H9 (cell line): ENCODE measurements at regions not wholly inside any gene's neighbourhood (a gene's known extent, or its start where the extent isn't known, plus 50 kb on each side); places are given as distances from the start of the nearest gene placed in this dataset.
"Not testable (repeated sequence)": the region's sequence is repeated elsewhere in the genome, so short reads cannot be mapped to it uniquely, and the experiment has no call there.

Source experiments
- DNase-seq: peaks from one replicate; pipeline ENCODE4 v3.0.0-alpha.2; 2017
- H2AFZ ChIP-seq: one replicate; pipeline ENCODE4 v1.6.1; 2013; ENCODE audit warnings: mild to moderate bottlenecking, low read length, control low read depth, moderate library complexity
- H2AK5ac ChIP-seq: 2 replicates; pipeline ENCODE4 v1.6.1; 2013; ENCODE audit warnings: low read length, control low read depth, mixed read lengths; ENCODE audit not compliant: insufficient read length
- H2BK120ac ChIP-seq: one replicate; pipeline ENCODE4 v1.6.1; 2013; ENCODE audit warnings: low read depth, mild to moderate bottlenecking, low read length, control low read depth, inconsistent platforms; ENCODE audit not compliant: poor library complexity, severe bottlenecking
- H2BK12ac ChIP-seq: 2 replicates; pipeline ENCODE4 v1.6.1; 2013; ENCODE audit warnings: low read length, control low read depth, mixed read lengths, low read depth; ENCODE audit not compliant: insufficient read length
- H2BK15ac ChIP-seq: 2 replicates; pipeline ENCODE4 v1.6.1; 2013; ENCODE audit warnings: low read depth, low read length, control low read depth
- H2BK20ac ChIP-seq: one replicate; pipeline ENCODE4 v1.6.1; 2013; ENCODE audit warnings: low read depth, mild to moderate bottlenecking, low read length, control low read depth, inconsistent platforms; ENCODE audit not compliant: poor library complexity, severe bottlenecking
- H2BK5ac ChIP-seq: 2 replicates; pipeline ENCODE4 v1.6.1; 2013; ENCODE audit warnings: low read length, control low read depth, mixed read lengths; ENCODE audit not compliant: insufficient read length
- H3K14ac ChIP-seq: 2 replicates; pipeline ENCODE4 v1.6.1; 2013; ENCODE audit warnings: low read length, control low read depth; ENCODE audit not compliant: insufficient read depth
- H3K18ac ChIP-seq: 2 replicates; pipeline ENCODE4 v1.6.1; 2013; ENCODE audit warnings: low read depth, mild to moderate bottlenecking, mixed read lengths, low read length, control low read depth; ENCODE audit not compliant: insufficient read length
- H3K23ac ChIP-seq: 2 replicates; pipeline ENCODE4 v1.6.1; 2013; ENCODE audit warnings: low read length, control low read depth, mixed read lengths, low read depth; ENCODE audit not compliant: insufficient read length
- H3K23me2 ChIP-seq: 2 replicates; pipeline ENCODE4 v1.6.1; 2013; ENCODE audit warnings: low read depth, mild to moderate bottlenecking, mixed read lengths, low read length, control low read depth; ENCODE audit not compliant: insufficient read length, poor library complexity, severe bottlenecking
- H3K27ac ChIP-seq: 2 replicates; pipeline ENCODE4 v1.5.1; 2013; ENCODE audit warnings: low read length, control low read depth, mixed read lengths, low read depth; ENCODE audit not compliant: insufficient read length
- H3K27me3 ChIP-seq: 2 replicates; pipeline ENCODE4 v1.6.1; 2013; ENCODE audit warnings: low read length, control low read depth, inconsistent platforms; ENCODE audit not compliant: insufficient read depth
- H3K4ac ChIP-seq: 2 replicates; pipeline ENCODE4 v1.6.1; 2013; ENCODE audit warnings: low read depth, mild to moderate bottlenecking, control low read depth, inconsistent platforms, low read length, moderate library complexity
- H3K4me1 ChIP-seq: 2 replicates; pipeline ENCODE4 v1.6.1; 2013; ENCODE audit warnings: low read length, control low read depth, inconsistent platforms; ENCODE audit not compliant: insufficient read depth
- H3K4me2 ChIP-seq: 2 replicates; pipeline ENCODE4 v1.6.1; 2013; ENCODE audit warnings: low read length, control low read depth, mixed read lengths; ENCODE audit not compliant: insufficient read length, insufficient read depth
- H3K56ac ChIP-seq: 2 replicates; pipeline ENCODE4 v1.6.1; 2013; ENCODE audit warnings: low read depth, mild to moderate bottlenecking, mixed read lengths, low read length, control low read depth; ENCODE audit not compliant: insufficient read length
- H3K79me1 ChIP-seq: 2 replicates; pipeline ENCODE4 v1.6.1; 2013; ENCODE audit warnings: low read depth, mild to moderate bottlenecking, moderate library complexity, low read length, control low read depth, inconsistent platforms; ENCODE audit not compliant: insufficient read depth, poor library complexity, severe bottlenecking
- H3K79me2 ChIP-seq: 2 replicates; pipeline ENCODE4 v1.6.1; 2013; ENCODE audit warnings: low read length, control low read depth, inconsistent platforms; ENCODE audit not compliant: insufficient read depth
- H3K9ac ChIP-seq: 2 replicates; pipeline ENCODE4 v1.6.1; 2013; ENCODE audit warnings: low read length, control low read depth, mixed read lengths; ENCODE audit not compliant: insufficient read length; ENCODE audit errors: extremely low read depth
- H3K9me3 ChIP-seq: one replicate; pipeline ENCODE4 v1.6.1; 2013; ENCODE audit warnings: low read depth, low read length, inconsistent platforms; ENCODE audit not compliant: control insufficient read depth
- H3T11ph ChIP-seq: one replicate; pipeline ENCODE4 v1.6.1; 2013; ENCODE audit warnings: mild to moderate bottlenecking, low read length, control low read depth, inconsistent platforms
- H4K20me1 ChIP-seq: one replicate; pipeline ENCODE4 v1.6.1; 2013; ENCODE audit not compliant: control insufficient read depth, insufficient read length, insufficient read depth
- H4K5ac ChIP-seq: 2 replicates; pipeline ENCODE4 v1.6.1; 2013; ENCODE audit warnings: low read depth, mild to moderate bottlenecking, mixed read lengths, low read length, control low read depth; ENCODE audit not compliant: insufficient read length
- H4K8ac ChIP-seq: replicated peaks from 2 replicates; pipeline ENCODE4 v1.6.1; 2013; ENCODE audit warnings: low read length, control low read depth, mixed read lengths, low read depth; ENCODE audit not compliant: insufficient read length
- H4K91ac ChIP-seq: 2 replicates; pipeline ENCODE4 v1.6.1; 2013; ENCODE audit warnings: low read depth, mild to moderate bottlenecking, moderate library complexity, mixed read lengths, low read length, control low read depth; ENCODE audit not compliant: insufficient read length
- H3K27ac Mint-ChIP-seq, 3 experiments: 2 replicates in 2 of 3; 3 replicates in 1 of 3; pipeline ENCODE4 v1.8.0; 2020 to 2021; ENCODE audit warnings: mixed read lengths in 3 of 3, mild to moderate bottlenecking in 1 of 3, moderate library complexity in 1 of 3
- H3K27me3 Mint-ChIP-seq: 2 replicates; pipeline ENCODE4 v1.8.0; 2021; ENCODE audit warnings: low read depth, mild to moderate bottlenecking, moderate library complexity, mixed read lengths
- H3K36me3 Mint-ChIP-seq, 3 experiments: 2 replicates in 2 of 3; 3 replicates in 1 of 3; pipeline ENCODE4 v1.8.0; 2020 to 2021; ENCODE audit warnings: low read depth in 3 of 3, mixed read lengths in 3 of 3; ENCODE audit not compliant: insufficient read depth in 1 of 3
- H3K4me1 Mint-ChIP-seq, 2 experiments: 2 replicates each; pipeline ENCODE4 v1.8.0; 2020; ENCODE audit warnings: mixed read lengths in 2 of 2
- H3K4me3 Mint-ChIP-seq, 2 experiments: 2 replicates in 1 of 2; 3 replicates in 1 of 2; pipeline ENCODE4 v1.8.0; 2020 to 2021; ENCODE audit warnings: mild to moderate bottlenecking in 2 of 2, mixed read lengths in 2 of 2, moderate library complexity in 1 of 2
- H3K9me3 Mint-ChIP-seq, 2 experiments: 2 replicates in 1 of 2; 3 replicates in 1 of 2; pipeline ENCODE4 v1.8.0; 2020; ENCODE audit warnings: mild to moderate bottlenecking in 2 of 2, mixed read lengths in 2 of 2, moderate library complexity in 1 of 2
- WGBS: extraction: QIAGEN DNeasy Blood & Tissue Kit; methylation state at CpG from one replicate; pipeline ENCODE4 v1.1.7; 2013; ENCODE audit warnings: missing lambda C conversion rate, low lambda C conversion rate, mixed read lengths; ENCODE audit not compliant: insufficient read length; ENCODE audit errors: extremely low coverage; 5-methylcytosine and 5-hydroxymethylcytosine counted together
- TF ChIP-seq, protein P1 (sequence below): fragments of 200-600 bp; sonication (generic); conservative IDR thresholded peaks from 3 replicates; pipeline ENCODE4 v1.8.0; 2021; ENCODE audit warnings: antibody characterized with exemption, mild to moderate bottlenecking

DNA sequence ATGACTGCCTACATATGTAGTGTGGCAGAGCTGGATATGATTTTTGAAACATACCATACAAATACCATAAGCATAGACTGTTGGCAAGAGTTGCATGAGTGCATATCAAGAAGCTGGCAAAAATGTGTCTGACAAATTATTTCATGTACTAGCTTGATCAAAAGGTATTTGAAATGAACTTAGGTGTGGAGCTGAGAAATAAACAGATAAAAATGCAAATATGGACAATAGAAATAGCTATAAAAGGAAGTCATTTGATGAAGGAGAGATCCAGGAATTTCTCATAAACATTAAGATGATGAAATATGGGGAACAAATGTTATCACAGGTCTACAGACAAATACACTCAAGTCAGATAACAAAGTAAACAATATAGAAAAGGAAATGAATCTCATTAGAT lies 609.1 kb downstream of the PTPRC start:
- Histone ChIP-seq H2AFZ (no peak overlapping the region), H3K27ac (no peak overlapping the region), H2BK120ac (no peak overlapping the region), H3K79me1 (no peaks in the 10 kb centered on the region), H3K79me2 (no peaks in the 10 kb centered on the region), H3K14ac (no peak overlapping the region), H3T11ph (no peak overlapping the region), H3K27me3 (no peaks in the 10 kb centered on the region), H3K9ac (no peak overlapping the region), H3K18ac (no peak overlapping the region), H3K56ac (no peak overlapping the region), H4K8ac (no peak overlapping the region), H2BK15ac (no peak overlapping the region), H2BK12ac (no peak overlapping the region), H4K5ac (no peak overlapping the region), H3K23me2 (no peaks in the 10 kb centered on the region), H4K20me1 (no peaks in the 10 kb centered on the region), H3K23ac (no peak overlapping the region), H3K4me2 (no peak overlapping the region), H4K91ac (no peak overlapping the region), H3K9me3 (no peaks in the 10 kb centered on the region), H3K4me1 (no peaks in the 10 kb centered on the region), H2AK5ac (no peak overlapping the region), H2BK5ac (no peak overlapping the region), H2BK20ac (no peak overlapping the region), H3K4ac (no peak overlapping the region)
- H3K9me3 Mint-ChIP-seq = no peaks in the 10 kb centered on the region
- peaks cover 6 to 7% of the 10 kb centered on the region in 2 experiments for H3K4me1 Mint-ChIP-seq
- H3K4me3 Mint-ChIP-seq = no peak overlapping the region
- no peak overlapping the region for H3K27ac Mint-ChIP-seq
- no peaks in the 10 kb centered on the region; a peak in 1 of 7 replicates for H3K36me3 Mint-ChIP-seq
- no peak for DNase-seq
- TF ChIP-seq, protein P1, sequence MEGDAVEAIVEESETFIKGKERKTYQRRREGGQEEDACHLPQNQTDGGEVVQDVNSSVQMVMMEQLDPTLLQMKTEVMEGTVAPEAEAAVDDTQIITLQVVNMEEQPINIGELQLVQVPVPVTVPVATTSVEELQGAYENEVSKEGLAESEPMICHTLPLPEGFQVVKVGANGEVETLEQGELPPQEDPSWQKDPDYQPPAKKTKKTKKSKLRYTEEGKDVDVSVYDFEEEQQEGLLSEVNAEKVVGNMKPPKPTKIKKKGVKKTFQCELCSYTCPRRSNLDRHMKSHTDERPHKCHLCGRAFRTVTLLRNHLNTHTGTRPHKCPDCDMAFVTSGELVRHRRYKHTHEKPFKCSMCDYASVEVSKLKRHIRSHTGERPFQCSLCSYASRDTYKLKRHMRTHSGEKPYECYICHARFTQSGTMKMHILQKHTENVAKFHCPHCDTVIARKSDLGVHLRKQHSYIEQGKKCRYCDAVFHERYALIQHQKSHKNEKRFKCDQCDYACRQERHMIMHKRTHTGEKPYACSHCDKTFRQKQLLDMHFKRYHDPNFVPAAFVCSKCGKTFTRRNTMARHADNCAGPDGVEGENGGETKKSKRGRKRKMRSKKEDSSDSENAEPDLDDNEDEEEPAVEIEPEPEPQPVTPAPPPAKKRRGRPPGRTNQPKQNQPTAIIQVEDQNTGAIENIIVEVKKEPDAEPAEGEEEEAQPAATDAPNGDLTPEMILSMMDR = no peak
- no peaks in the 10 kb centered on the region for H3K27me3 Mint-ChIP-seq

DNA sequence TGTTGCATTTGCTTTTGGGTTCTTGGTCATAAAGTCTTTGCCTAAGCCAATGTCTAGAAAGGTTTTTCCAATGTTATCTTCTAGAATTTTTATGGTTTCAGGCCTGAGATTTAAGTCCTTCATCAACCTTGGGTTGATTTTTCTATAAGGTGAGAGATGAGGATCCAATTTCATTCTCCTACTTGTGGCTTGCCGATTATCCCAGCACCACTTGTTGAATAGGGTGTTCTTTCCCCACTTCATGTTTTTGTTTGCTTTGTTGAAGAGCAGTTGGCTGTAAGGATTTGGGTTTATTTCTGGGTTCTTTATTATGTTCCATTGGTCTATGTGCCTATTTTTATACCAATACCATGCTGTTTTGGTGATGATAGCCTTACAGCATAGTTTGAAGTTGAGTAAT lies 615.2 kb downstream of the PTPRC start:
- H3K4me1 Mint-ChIP-seq, H2BK5ac ChIP-seq, H4K20me1 ChIP-seq, H3K4me3 Mint-ChIP-seq, H3K9ac ChIP-seq, H3T11ph ChIP-seq, H3K14ac ChIP-seq, H3K18ac ChIP-seq, H3K27me3 Mint-ChIP-seq, H3K23me2 ChIP-seq, H3K56ac ChIP-seq, H3K27ac ChIP-seq, H3K36me3 Mint-ChIP-seq, H3K9me3 ChIP-seq, H4K5ac ChIP-seq, H4K8ac ChIP-seq, H3K4me2 ChIP-seq, H2BK15ac ChIP-seq, H2BK120ac ChIP-seq, H2AFZ ChIP-seq, DNase-seq, H2AK5ac ChIP-seq, H3K4ac ChIP-seq, H3K23ac ChIP-seq, H3K27ac Mint-ChIP-seq, H4K91ac ChIP-seq, H3K27me3 ChIP-seq, H3K79me2 ChIP-seq, H2BK20ac ChIP-seq, H2BK12ac ChIP-seq, H3K4me1 ChIP-seq, H3K79me1 ChIP-seq: not testable (repeated sequence)
- WGBS = no CpG with 5 or more reads among the region's 1 CpG
- H3K9me3 Mint-ChIP-seq = peaks cover 9 to 18% of the 10 kb centered on the region in 2 experiments; a peak in 3 of 5 replicates
